Activated T-helper 1 cell treated with anti-CD3 and anti-CD28 coated beads, Interleukin-12 subunit alpha, Interleukin-12 subunit beta, Interleukin-2, Interleukin-4 antibody, amounts not matched to agents 30 ng/mL and 10 ng/mL and 1 ng/mL, durations not matched to agents 14 hours and 24 hours and 36 hours (primary cell): ENCODE measurements at regions not wholly inside any gene's neighbourhood (a gene's known extent, or its start where the extent isn't known, plus 50 kb on each side); places are given as distances from the start of the nearest gene placed in this dataset.

Experiments used
- DNase-seq: peaks from one replicate; pipeline ENCODE4 v3.0.0; 2021; ENCODE audit warnings: low spot score
- H3K27ac Mint-ChIP-seq: one replicate; pipeline ENCODE4 v1.8.0; 2021; ENCODE audit warnings: mild to moderate bottlenecking, mixed read lengths
- H3K27me3 Mint-ChIP-seq: one replicate; pipeline ENCODE4 v1.8.0; 2022; ENCODE audit warnings: mild to moderate bottlenecking, moderate library complexity, mixed read lengths; ENCODE audit not compliant: insufficient read depth
- H3K36me3 Mint-ChIP-seq: one replicate; pipeline ENCODE4 v1.8.0; 2021; ENCODE audit warnings: low read depth, mixed read lengths
- H3K4me1 Mint-ChIP-seq: one replicate; pipeline ENCODE4 v1.8.0; 2021; ENCODE audit warnings: low read depth, mixed read lengths
- H3K4me3 Mint-ChIP-seq: one replicate; pipeline ENCODE4 v1.8.0; 2021; ENCODE audit warnings: mild to moderate bottlenecking, moderate library complexity, mixed read lengths
- H3K9me3 Mint-ChIP-seq: one replicate; pipeline ENCODE4 v1.8.0; 2021; ENCODE audit warnings: mixed read lengths
- intact Hi-C: fragments of 100-400 bp; cut with micrococcal nuclease; formaldehyde crosslinking; loops from one replicate; pipeline ENCODE4 v1.15.1; 2024

DNA sequence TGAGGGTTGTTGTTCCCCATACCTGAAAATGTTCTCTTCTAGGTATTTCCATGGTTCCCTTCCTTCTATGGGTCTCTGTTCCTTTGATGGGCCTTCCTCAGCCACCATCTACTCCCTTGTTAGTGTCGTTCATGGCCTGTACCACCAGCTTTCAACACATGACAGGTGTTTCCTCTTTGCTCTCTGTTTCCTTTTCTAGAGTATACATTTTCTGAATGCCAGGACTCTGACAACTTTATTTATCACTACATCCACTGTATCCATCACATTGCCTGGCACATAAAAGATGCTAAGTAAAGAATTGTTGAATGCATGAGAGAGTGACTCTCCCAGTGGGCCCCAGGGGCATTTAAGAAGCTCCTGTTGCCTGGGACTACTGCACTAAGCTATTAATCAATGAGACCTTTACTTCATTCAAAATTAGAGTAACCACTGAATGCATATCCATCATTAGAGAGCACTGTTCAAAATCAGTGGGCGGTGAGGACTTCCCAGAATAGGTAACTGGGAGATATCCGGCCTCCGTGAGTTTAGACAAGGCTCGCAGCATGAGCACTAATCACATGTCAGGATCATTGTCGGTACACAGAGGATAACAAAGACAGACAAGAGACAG lies 255.0 kb downstream of the CBLN1 start:
- H3K4me3 Mint-ChIP-seq: no peak overlapping the region
- H3K27me3 Mint-ChIP-seq: no peaks in the 10 kb centered on the region
- H3K9me3 Mint-ChIP-seq: no peaks in the 10 kb centered on the region
- H3K27ac Mint-ChIP-seq: no peak overlapping the region
- no peaks in the 10 kb centered on the region for H3K36me3 Mint-ChIP-seq
- H3K4me1 Mint-ChIP-seq: no peaks in the 10 kb centered on the region
- DNase-seq: no peak
- intact Hi-C loops: no loop called here

DNA sequence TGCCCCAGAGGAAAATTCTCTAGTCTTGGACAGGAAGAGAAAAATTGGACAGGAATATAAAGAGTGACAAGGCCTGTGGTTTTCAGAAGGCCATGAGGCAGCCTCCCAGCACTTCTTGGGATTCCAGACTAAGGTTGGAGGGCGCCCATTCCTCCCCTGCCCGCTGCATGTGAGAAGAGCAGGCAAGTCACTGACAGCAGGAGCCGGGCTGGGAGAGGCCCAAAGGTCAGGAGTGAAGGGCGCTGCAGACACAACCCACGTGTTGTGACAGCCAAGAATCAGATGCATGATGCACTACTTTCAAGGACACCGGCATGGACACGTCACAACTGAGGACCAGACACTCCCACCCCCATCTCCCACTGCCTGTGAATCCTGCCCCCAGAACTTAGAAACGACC lies 256.7 kb downstream of the CBLN1 start:
- H3K4me1 Mint-ChIP-seq: no peaks in the 10 kb centered on the region
- H3K36me3 Mint-ChIP-seq: no peaks in the 10 kb centered on the region
- no peaks in the 10 kb centered on the region for H3K9me3 Mint-ChIP-seq
- no peak overlapping the region for H3K27ac Mint-ChIP-seq
- H3K4me3 Mint-ChIP-seq: no peak overlapping the region
- no peaks in the 10 kb centered on the region for H3K27me3 Mint-ChIP-seq
- no peak for DNase-seq
- intact Hi-C loops: no loop called here

DNA sequence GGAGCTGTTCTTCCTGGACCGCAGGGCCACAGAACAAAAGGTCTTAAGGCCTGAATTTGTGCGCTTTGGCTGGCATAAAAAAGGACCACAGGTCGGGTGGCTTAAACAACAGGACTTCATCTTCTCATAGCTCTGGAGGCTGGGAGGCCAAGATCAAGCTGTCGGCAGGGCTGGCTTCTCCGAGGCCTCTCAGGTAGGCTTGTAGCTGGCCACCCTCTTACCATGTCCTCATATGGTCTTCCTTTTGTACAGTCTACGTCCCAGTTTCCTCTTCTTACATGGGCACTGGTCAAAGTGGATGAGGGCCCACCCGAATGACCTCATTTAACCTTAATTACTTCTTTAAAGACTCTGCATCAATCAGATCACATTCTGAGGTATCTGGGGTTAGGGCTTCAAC lies 257.6 kb downstream of the CBLN1 start:
- H3K27me3 Mint-ChIP-seq: no peaks in the 10 kb centered on the region
- no peak overlapping the region for H3K27ac Mint-ChIP-seq
- H3K4me3 Mint-ChIP-seq: no peak overlapping the region
- no peaks in the 10 kb centered on the region for H3K4me1 Mint-ChIP-seq
- H3K36me3 Mint-ChIP-seq: no peaks in the 10 kb centered on the region
- H3K9me3 Mint-ChIP-seq: no peaks in the 10 kb centered on the region
- intact Hi-C loops: no loop called here
- DNase-seq: no peak

DNA sequence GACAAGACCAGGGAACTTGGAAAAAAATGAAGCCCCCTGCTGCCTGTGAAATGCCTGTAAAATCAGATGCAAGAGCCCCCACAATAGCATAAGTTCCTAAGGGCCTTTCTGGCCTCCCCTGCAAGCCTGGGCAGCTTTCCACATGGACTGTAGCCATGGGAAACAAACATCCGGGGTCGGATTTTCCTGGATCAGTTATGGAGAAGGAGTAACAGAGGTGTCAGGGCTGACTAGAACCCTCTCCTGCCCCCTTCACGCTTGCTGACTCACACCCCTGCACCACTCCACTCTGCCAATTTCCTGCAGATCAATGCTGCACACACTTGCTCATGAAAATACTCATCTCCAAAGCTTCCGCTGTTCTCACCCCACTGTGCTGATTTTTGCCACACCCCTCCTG lies 258.6 kb downstream of the CBLN1 start:
- no peaks in the 10 kb centered on the region for H3K9me3 Mint-ChIP-seq
- intact Hi-C loops: no loop called here
- no peak overlapping the region for H3K27ac Mint-ChIP-seq
- no peaks in the 10 kb centered on the region for H3K4me1 Mint-ChIP-seq
- H3K36me3 Mint-ChIP-seq: no peaks in the 10 kb centered on the region
- no peak overlapping the region for H3K4me3 Mint-ChIP-seq
- DNase-seq: no peak
- H3K27me3 Mint-ChIP-seq: no peaks in the 10 kb centered on the region

DNA sequence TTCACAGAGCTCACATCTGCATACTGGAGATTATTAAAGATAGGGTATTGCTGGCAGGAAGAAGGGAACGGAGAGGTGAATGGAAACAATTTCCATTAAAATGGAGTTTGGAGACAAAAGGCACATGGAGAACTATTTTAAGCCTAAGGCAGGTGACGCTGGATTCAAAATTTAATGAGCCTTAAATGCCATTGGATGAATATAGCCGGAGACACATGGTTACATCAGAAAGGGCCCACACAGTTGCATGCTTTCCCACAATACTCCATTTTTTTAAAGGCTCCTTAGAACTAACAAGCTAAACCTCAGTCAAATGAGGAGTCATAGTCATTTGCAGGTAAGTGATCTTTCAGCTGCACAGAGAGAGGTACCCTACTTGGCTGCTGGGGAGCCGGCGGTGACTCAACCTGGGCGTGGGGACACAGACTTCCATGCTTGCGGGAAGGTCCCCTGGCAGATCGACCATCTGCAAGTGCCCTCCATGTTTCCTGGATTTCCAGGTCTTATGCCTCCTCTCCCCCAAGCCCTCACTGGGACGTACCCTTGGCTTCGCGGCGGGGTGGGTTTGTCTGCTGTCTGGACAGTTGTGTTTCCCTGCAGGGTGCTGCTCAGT lies 259.2 kb downstream of the CBLN1 start:
- H3K27ac Mint-ChIP-seq: no peak overlapping the region
- DNase-seq: no peak
- H3K4me3 Mint-ChIP-seq: no peak overlapping the region
- no peaks in the 10 kb centered on the region for H3K27me3 Mint-ChIP-seq
- no peaks in the 10 kb centered on the region for H3K9me3 Mint-ChIP-seq
- H3K36me3 Mint-ChIP-seq: no peaks in the 10 kb centered on the region
- no peaks in the 10 kb centered on the region for H3K4me1 Mint-ChIP-seq
- intact Hi-C loops: no loop called here

DNA sequence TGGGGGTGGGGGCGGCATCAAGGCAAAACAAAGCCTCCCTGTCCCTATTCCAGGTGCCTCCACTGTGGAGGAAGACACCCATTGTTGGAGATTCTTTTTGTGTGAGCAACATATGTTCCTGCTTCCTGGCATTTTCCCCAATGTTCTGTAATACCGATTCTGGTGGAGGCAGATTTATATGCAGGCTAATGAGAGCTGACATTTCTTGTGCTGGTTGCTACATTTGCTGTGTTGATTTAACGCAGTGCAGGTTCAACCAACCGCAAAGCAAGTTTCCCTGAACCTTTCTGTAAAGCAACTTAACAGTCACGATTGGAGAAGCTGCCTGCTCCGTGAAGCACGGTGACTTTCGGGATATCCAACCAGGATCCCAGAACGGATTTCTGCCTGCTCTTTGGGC lies 260.5 kb downstream of the CBLN1 start:
- H3K4me1 Mint-ChIP-seq: no peaks in the 10 kb centered on the region
- intact Hi-C loops: no loop called here
- H3K27me3 Mint-ChIP-seq: no peaks in the 10 kb centered on the region
- no peak for DNase-seq
- H3K9me3 Mint-ChIP-seq: no peaks in the 10 kb centered on the region
- H3K36me3 Mint-ChIP-seq: no peaks in the 10 kb centered on the region
- no peak overlapping the region for H3K4me3 Mint-ChIP-seq
- no peak overlapping the region for H3K27ac Mint-ChIP-seq

DNA sequence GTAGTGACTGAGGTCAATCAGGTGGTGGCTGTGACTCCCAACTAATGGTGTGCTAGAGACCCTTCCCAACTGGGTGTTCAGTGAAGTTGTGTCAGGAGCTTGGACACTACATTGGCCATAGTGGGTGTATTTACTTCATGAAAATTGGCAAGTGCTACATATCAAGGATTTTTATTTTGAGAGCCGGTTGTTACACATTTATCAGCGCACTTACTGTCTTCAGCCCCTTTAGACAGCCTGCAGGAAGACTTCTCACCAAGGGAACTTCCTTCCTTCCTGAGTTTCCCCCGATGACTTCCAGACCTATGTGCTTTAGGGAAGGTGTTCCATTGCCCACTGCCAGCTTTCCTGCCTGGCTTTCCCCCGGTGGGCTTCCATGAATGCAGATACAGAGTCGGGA lies 261.2 kb downstream of the CBLN1 start:
- Mint-ChIP-seq H3K27me3 (no peaks in the 10 kb centered on the region), H3K36me3 (no peaks in the 10 kb centered on the region), H3K4me1 (no peaks in the 10 kb centered on the region), H3K27ac (no peak overlapping the region), H3K9me3 (no peaks in the 10 kb centered on the region), H3K4me3 (no peak overlapping the region)
- no peak for DNase-seq
- intact Hi-C loops: no loop called here

DNA sequence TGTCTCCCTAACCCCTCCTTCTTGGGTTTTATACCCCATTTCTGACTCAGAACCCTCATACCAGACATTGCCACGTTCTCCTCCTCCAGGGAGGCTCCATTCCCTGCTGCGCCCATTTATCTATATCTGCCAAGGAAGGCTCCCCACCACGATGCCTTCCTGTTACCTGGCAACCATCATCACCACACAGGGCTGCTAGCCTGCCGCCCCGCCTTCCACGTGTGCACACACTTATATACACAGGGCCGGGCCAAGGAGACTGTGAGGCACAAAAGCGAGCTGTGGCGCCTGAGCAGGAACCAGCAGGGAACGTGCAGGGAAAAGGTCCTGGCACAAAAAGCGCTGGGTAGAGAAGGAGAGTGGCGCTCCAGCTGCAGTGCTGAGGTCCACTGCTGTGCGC lies 261.8 kb downstream of the CBLN1 start:
- intact Hi-C loops: no loop called here
- H3K27ac Mint-ChIP-seq: no peak overlapping the region

DNA sequence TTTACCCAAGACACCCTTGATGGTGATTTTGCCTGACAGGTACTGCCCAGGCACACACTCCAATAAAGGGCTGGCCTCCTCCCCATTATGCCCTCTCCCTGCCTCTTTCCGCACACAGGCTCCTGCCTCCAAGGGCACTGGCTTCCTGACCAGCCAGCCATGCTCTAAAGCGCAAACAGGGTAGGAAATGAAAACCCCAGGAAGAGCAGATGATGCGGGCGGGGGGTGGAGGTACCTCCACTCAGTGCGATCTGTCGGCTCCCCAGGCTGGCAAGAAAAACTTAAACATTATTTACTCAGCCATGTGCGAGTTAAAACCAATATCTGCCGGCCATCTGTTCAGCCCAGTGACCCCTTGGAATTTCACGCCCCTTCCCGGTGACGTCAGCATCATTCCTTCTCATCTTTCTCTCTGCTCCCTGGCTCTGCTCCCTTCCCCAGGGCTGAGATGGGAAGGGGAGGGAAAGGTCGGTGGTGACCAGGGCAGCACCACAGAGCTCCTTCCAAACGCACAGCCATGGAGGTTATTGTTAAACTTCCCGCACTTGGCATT lies 262.5 kb downstream of the CBLN1 start:
- no peaks in the 10 kb centered on the region for H3K27me3 Mint-ChIP-seq
- no peaks in the 10 kb centered on the region for H3K4me1 Mint-ChIP-seq
- no peaks in the 10 kb centered on the region for H3K9me3 Mint-ChIP-seq

More for the DNA sequence above, 261.8 kb downstream of the CBLN1 start:
- DNase-seq: no peak
- Mint-ChIP-seq H3K4me3 (no peak overlapping the region), H3K36me3 (no peaks in the 10 kb centered on the region), H3K4me1 (no peaks in the 10 kb centered on the region), H3K9me3 (no peaks in the 10 kb centered on the region), H3K27me3 (no peaks in the 10 kb centered on the region)

DNA sequence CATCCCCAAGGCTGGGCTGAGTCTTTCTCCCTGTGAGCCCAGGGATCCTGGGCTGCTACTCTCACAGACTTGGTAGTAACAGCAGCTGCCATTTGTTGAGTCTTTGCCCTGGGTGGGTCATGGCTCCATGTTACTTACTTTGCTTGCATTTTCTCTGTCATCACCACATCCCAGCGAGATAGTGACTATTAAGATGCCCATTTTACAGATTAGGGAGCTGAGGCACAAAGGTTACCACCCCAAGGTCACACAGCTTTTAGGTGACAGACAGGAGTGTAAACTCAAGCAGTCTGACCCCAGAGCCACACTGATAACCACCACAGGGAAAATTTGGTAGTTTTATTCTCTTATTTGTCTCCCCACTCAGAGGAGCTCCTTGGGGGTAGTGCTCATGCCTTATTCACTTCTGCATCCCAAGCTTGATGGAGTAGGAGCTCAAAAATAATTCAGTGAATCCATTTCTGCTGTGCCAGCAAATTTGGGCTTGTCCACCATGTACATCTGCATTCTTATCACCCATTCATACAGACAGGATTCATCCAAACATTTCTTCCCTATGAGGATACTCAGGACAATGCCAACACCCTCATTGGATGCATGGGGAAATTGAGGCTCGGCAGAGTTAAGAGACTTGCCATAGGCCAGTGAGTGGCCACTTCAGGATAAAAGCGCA lies 263.2 kb downstream of the CBLN1 start:
- DNase-seq: no peak
- intact Hi-C loops: no loop called here
- Mint-ChIP-seq H3K4me1 (no peaks in the 10 kb centered on the region), H3K36me3 (no peaks in the 10 kb centered on the region), H3K4me3 (no peak overlapping the region), H3K27me3 (no peaks in the 10 kb centered on the region), H3K27ac (no peak overlapping the region), H3K9me3 (no peaks in the 10 kb centered on the region)

More for the DNA sequence above, 262.5 kb downstream of the CBLN1 start:
- no peak for DNase-seq
- intact Hi-C loops: no loop called here
- no peak overlapping the region for H3K27ac Mint-ChIP-seq
- H3K4me3 Mint-ChIP-seq: no peak overlapping the region
- no peaks in the 10 kb centered on the region for H3K36me3 Mint-ChIP-seq

DNA sequence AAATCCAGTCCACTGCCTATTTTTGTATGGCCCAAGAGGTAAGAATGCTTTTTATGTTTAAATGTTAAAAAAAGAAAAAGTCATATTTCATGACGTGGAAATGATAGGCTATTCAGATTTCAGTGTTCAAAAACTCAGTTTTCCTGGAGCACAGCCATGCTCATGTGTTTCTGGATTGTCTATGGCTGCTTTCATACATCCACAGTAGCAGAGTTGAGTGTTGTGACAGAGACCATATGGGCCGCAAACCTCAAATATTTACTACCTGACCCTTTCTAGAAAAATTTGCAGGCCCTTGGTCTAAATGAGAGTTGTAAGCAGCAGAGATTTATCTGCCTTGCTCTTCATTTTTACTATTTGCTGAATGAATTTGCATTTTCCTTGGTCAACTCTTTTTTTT lies 264.1 kb downstream of the CBLN1 start:
- intact Hi-C loops: no loop called here

DNA sequence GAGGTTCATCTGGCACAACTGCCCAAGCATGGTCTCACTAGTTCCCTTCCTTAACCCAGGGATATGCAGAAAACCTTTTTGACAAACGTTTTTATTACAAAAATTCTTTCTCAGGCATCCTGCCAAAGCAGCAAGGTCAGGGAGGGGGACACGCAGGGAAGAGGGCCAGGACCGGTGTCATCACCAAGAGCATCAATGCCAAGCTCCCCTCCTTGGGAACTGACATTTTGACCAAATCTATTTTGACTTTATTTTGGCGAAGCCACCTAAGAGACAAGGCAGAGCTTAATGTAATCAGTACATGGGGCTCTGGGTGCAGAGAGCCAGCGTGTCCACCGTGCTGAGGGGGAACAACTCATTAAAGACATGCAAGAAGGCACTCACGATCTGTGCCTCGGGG lies 265.2 kb downstream of the CBLN1 start:
- Mint-ChIP-seq H3K4me1 (no peaks in the 10 kb centered on the region), H3K36me3 (no peaks in the 10 kb centered on the region), H3K27me3 (no peaks in the 10 kb centered on the region), H3K9me3 (no peaks in the 10 kb centered on the region), H3K4me3 (no peak overlapping the region), H3K27ac (no peak overlapping the region)
- intact Hi-C loops: no loop called here
- DNase-seq: no peak

More for the DNA sequence above, 264.1 kb downstream of the CBLN1 start:
- Mint-ChIP-seq H3K27ac (no peak overlapping the region), H3K9me3 (no peaks in the 10 kb centered on the region), H3K4me1 (no peaks in the 10 kb centered on the region), H3K36me3 (no peaks in the 10 kb centered on the region), H3K27me3 (no peaks in the 10 kb centered on the region), H3K4me3 (no peak overlapping the region)
- no peak for DNase-seq

DNA sequence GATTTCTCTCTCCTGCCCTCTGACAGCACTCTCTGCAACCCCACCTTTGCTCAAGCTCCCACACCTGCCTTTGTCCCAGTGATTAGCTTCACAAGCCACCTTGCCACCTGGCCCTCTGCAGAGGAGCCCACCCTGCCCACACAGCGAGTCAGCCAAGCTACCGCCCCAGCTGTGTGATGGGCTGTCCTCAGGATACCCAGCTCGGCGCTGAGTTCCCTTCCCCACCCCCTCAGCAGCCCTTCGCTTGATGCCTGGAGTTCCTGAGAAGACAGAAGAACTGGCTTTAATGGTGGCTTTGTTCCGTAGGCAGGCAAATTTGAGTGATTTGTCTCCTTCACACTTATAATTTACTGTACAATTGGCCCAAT lies 266.4 kb downstream of the CBLN1 start:
- Mint-ChIP-seq H3K9me3 (no peaks in the 10 kb centered on the region), H3K36me3 (no peaks in the 10 kb centered on the region), H3K4me3 (no peak overlapping the region), H3K4me1 (no peaks in the 10 kb centered on the region), H3K27ac (no peak overlapping the region), H3K27me3 (no peaks in the 10 kb centered on the region)
- no peak for DNase-seq
- intact Hi-C loops: no loop called here
